ENCODE measurements at regions not wholly inside any gene's neighbourhood (a gene's known extent, or its start where the extent isn't known, plus 50 kb on each side); places are given as distances from the start of the nearest gene placed in this dataset.

- H4K20me1 ChIP-seq (ENCODE audit: insufficient read depth): no peaks in the 10 kb centered on the region
- no peaks in the 10 kb centered on the region for H3K79me2 ChIP-seq (replicated peaks; ENCODE audit: insufficient read depth, low read length)
- no peaks in the 10 kb centered on the region for H3K27me3 ChIP-seq (ENCODE audit: insufficient read depth, low read depth, low read length)
- H3K27ac ChIP-seq (ENCODE audit: low read length): no peak overlapping the region
- no peak overlapping the region for H3K9ac ChIP-seq (ENCODE audit: low read length)
- no peaks in the 10 kb centered on the region for H3K9me2 ChIP-seq (ENCODE audit: insufficient read depth, low read length)
- H3K9me3 ChIP-seq (ENCODE audit: low read length): no peaks in the 10 kb centered on the region
- no peaks in the 10 kb centered on the region for H3K36me3 ChIP-seq (ENCODE audit: insufficient read depth, low read length)
- H3F3A ChIP-seq (ENCODE audit: insufficient read depth, low read length, poor library complexity, severe bottlenecking): no peaks in the 10 kb centered on the region
- H3K4me2 ChIP-seq (ENCODE audit: low read length): no peak overlapping the region
- H2AFZ ChIP-seq (ENCODE audit: low read depth, low read length): no peak overlapping the region
- H3K4me3 ChIP-seq (ENCODE audit: low read length): no peak overlapping the region
- no peak for TF ChIP-seq EP300 (conservative IDR thresholded peaks at IDR 0.05; ENCODE audit: poor library complexity, severe bottlenecking)
- TF ChIP-seq, protein P1, sequence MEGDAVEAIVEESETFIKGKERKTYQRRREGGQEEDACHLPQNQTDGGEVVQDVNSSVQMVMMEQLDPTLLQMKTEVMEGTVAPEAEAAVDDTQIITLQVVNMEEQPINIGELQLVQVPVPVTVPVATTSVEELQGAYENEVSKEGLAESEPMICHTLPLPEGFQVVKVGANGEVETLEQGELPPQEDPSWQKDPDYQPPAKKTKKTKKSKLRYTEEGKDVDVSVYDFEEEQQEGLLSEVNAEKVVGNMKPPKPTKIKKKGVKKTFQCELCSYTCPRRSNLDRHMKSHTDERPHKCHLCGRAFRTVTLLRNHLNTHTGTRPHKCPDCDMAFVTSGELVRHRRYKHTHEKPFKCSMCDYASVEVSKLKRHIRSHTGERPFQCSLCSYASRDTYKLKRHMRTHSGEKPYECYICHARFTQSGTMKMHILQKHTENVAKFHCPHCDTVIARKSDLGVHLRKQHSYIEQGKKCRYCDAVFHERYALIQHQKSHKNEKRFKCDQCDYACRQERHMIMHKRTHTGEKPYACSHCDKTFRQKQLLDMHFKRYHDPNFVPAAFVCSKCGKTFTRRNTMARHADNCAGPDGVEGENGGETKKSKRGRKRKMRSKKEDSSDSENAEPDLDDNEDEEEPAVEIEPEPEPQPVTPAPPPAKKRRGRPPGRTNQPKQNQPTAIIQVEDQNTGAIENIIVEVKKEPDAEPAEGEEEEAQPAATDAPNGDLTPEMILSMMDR (IDR thresholded peaks at IDR 0.05; ENCODE audit: poor library complexity, severe bottlenecking): no peak
- no peak for TF ChIP-seq EZH2 (IDR thresholded peaks at IDR 0.05; ENCODE audit: borderline replicate concordance, insufficient read depth, low read length, poor library complexity, severe bottlenecking)
- TF ChIP-seq POLR2AphosphoS5 (IDR thresholded peaks at IDR 0.05): no peak
- no peak for TF ChIP-seq SMC3 (conservative IDR thresholded peaks at IDR 0.05; ENCODE audit: poor library complexity)
- no peak for TF ChIP-seq TAF1 (IDR thresholded peaks at IDR 0.05; ENCODE audit: low read depth)
- TF ChIP-seq REST (IDR thresholded peaks at IDR 0.05; ENCODE audit: borderline replicate concordance): no peak
- TF ChIP-seq RAD21 (conservative IDR thresholded peaks at IDR 0.05): no peak
- no peak for TF ChIP-seq MXI1 (conservative IDR thresholded peaks at IDR 0.05; ENCODE audit: poor library complexity, severe bottlenecking)
Measured at GRCh38 chr4:71212216-71212615, 126.6 kb upstream of the SLC4A4 start.

DNA sequence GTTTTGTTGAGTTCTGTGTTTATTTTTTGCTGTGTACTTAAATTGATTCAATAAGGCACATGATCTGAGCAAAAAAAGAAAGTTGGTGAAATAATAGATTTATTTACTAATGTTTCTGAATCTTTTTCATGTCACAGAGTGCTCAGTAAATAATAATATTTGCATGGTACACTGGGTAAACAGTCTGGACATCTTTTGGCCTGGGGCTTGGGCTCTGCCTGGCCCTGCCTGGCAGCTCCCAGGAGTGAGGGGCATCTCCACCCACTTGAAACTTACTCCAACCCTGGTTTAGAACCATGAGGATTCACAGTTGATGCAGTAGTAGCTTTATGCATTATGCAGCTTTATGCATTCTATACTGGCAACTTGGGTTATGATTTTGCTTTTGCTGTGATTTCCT lies 124.2 kb upstream of the SLC4A4 start:
- H3K9me2 ChIP-seq (ENCODE audit: insufficient read depth, low read length): no peaks in the 10 kb centered on the region
- no peaks in the 10 kb centered on the region for H3K79me2 ChIP-seq (replicated peaks; ENCODE audit: insufficient read depth, low read length)
- no peaks in the 10 kb centered on the region for H3F3A ChIP-seq (ENCODE audit: insufficient read depth, low read length, poor library complexity, severe bottlenecking)
- no peaks in the 10 kb centered on the region for H4K20me1 ChIP-seq (ENCODE audit: insufficient read depth)
- H3K9ac ChIP-seq (ENCODE audit: low read length): no peak overlapping the region
- H3K4me2 ChIP-seq (ENCODE audit: low read length): no peak overlapping the region
- H3K4me3 ChIP-seq (ENCODE audit: low read length): no peak overlapping the region
- H3K9me3 ChIP-seq (ENCODE audit: low read length): no peaks in the 10 kb centered on the region
- no peaks in the 10 kb centered on the region for H3K36me3 ChIP-seq (ENCODE audit: insufficient read depth, low read length)
- no peaks in the 10 kb centered on the region for H3K27me3 ChIP-seq (ENCODE audit: insufficient read depth, low read depth, low read length)
- TF ChIP-seq RAD21 (conservative IDR thresholded peaks at IDR 0.05) (no peak), SMC3 (conservative IDR thresholded peaks at IDR 0.05; ENCODE audit: poor library complexity) (no peak), EZH2 (IDR thresholded peaks at IDR 0.05; ENCODE audit: borderline replicate concordance, insufficient read depth, low read length, poor library complexity, severe bottlenecking) (no peak), POLR2AphosphoS5 (IDR thresholded peaks at IDR 0.05) (no peak), MXI1 (conservative IDR thresholded peaks at IDR 0.05; ENCODE audit: poor library complexity, severe bottlenecking) (no peak), EP300 (conservative IDR thresholded peaks at IDR 0.05; ENCODE audit: poor library complexity, severe bottlenecking) (no peak), REST (IDR thresholded peaks at IDR 0.05; ENCODE audit: borderline replicate concordance) (no peak)
- TF ChIP-seq, protein P1 (IDR thresholded peaks at IDR 0.05; ENCODE audit: poor library complexity, severe bottlenecking): no peak
- no peak overlapping the region for H3K27ac ChIP-seq (ENCODE audit: low read length)
- H2AFZ ChIP-seq (ENCODE audit: low read depth, low read length): no peak overlapping the region

Measured in neural cell (in vitro differentiated cells).